COLO829 (cell line): ENCODE measurements at regions not wholly inside any gene's neighbourhood (a gene's known extent, or its start where the extent isn't known, plus 50 kb on each side); places are given as distances from the start of the nearest gene placed in this dataset.
"Not testable (repeated sequence)": the region's sequence is repeated elsewhere in the genome, so short reads cannot be mapped to it uniquely, and the experiment has no call there.

Experiments
- DNase-seq: peaks from one replicate; pipeline ENCODE4 v3.0.0; 2012; ENCODE audit warnings: low spot score

DNA sequence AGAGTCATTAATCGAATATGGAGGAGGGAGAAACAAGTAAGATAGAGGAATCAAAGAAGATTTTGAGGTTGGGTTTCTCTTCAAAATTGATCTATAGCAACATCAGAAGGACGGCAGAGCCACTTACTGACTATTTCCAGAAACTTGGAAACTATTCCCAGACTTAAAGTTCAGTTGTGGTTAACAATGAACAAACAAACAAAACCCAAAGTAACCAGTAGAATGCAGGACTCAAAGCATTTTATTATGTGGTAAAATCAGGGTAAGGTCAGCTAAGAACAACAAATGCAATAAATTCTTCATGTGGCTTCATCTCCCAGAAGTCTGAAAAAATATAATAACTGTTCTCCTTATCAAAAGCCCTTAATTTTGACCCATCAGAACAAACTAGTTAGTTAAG is 54.9 kb upstream of the OSMR start:
- no peak for DNase-seq

DNA sequence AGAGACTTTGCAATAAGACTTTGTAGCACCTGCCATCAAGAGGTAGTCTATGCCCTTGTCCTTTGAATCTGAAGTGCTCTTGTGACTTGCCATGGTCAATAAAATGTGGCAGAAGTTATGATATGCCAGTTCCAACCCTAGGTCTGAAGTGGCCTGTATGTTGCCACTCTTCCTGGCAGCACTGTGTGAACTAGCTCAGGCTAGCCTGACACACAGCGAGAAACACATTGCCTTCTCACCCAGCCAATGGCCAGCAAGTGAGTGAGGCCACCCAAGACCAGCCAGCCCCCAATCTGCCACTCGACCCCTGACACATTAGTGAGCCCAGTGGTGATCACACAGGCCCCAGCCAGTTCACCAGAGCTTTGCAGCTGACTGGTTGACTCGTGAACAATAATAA is 52.7 kb upstream of the OSMR start:
- no peak for DNase-seq

DNA sequence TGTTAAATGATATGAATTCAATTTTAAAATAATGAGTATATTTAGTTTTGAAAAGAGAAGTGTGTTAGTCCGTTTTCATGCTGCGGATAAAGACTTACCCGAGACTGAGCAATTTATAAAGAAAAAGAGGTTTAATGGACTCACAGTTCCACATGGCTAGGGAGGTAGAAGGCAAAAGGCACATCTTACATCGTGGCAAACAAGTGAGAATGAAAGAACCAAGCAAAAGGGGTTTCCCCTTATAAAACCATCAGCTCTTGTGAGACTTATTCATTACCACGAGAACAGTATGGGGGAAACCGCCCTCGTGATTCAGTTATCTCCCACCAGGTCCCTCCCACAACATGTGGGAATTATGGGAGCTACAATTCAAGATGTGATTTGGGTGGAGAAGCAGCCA is 51.8 kb upstream of the OSMR start:
- not testable (repeated sequence) for DNase-seq

DNA sequence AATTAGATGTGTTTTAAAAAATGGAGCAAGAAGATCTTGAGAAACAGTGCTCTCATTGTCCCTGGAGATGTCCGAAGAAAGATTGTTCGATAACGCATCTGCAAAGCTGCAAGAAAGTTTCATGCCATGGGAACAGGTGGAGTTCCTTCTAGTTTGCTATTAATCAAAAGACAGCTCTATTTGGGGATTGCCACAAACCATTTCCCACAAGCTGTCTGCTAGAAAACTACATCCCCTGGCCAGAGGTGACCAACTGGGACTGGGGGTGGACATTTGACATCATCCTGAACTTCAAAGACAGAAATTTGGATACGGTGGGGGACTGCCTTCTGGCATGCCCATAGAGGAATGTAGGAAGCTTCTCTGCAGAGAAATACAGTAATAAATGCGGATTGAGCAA is 50.8 kb upstream of the OSMR start:
- no peak for DNase-seq

DNA sequence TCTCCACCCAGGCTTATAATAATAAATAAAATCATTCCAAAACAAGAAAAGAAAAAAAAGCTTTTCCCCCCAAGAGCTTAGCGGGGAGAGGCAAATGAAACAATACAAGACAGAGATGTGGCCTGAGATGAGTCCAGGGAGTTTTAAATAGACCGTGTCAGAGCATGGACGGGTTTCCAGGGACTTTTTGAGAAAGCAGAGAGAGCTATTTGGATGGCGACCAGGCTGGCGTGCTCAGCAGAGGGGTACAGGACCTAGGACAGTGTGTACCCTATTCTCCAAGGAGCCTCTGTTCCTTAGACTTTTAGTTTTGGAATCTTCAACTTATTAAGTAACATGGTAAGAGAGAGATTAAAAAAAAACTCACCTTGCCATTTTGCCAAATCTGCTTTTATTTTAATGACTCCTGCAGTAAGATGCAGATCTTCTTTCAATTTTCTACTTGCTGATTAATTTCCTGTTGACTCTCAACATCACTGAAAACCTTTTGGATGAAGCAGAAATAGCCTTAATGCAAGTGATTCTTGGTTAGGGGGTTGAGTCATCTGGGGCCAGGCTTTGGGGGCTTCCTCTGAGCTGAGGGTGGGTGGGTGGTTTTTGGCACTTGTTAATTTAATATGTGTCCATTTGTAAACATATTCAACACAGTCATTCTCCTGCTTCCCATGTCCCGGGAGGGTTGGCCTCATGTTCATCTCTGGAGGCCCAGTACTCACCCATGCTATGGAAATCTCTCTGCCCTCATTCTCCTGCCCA is 49.6 kb upstream of the OSMR start:
- no peak for DNase-seq
